ENCODE measurements at regions not wholly inside any gene's neighbourhood (a gene's known extent, or its start where the extent isn't known, plus 50 kb on each side); places are given as distances from the start of the nearest gene placed in this dataset.
A peak's percentile ranks its signal among the peaks of the same experiment; 100 is the strongest.
"Not testable (repeated sequence)": the region's sequence is repeated elsewhere in the genome, so short reads cannot be mapped to it uniquely, and the experiment has no call there.

GRCh38 chr12:91452464-91452863, 269.8 kb upstream of the DCN start:
- ATAC-seq; DNase-seq (ENCODE audit: low spot score); intact Hi-C loops (cut with DNase I): not testable (repeated sequence)

GRCh38 chr12:91441993-91442952, 259.7 kb upstream of the DCN start:
- no peak for DNase-seq (ENCODE audit: low spot score)
- intact Hi-C loops (cut with DNase I): no loop called here
- ATAC-seq: no peak

DNA sequence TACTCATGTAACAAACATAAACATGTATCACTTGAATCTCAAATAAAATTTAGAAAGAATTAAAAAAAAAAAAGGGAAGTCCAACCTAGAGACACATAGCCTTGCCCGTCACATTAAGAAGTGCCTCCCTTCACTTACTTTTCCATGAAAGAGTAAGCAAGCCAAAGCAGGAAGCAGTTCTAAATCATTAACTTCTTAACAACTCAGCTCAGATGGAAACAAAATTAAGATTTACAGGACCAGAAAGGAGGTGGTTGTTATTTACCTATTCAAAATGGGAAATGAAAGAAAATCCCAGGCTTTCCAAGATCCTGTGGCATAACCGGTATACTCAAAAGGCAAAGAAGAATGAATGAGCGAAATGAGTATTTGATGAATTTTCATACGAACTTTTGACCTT, 258.6 kb upstream of the DCN start:
- no peak for ATAC-seq
- DNase-seq (ENCODE audit: low spot score): no peak
- intact Hi-C loops (cut with DNase I): no loop called here

DNA sequence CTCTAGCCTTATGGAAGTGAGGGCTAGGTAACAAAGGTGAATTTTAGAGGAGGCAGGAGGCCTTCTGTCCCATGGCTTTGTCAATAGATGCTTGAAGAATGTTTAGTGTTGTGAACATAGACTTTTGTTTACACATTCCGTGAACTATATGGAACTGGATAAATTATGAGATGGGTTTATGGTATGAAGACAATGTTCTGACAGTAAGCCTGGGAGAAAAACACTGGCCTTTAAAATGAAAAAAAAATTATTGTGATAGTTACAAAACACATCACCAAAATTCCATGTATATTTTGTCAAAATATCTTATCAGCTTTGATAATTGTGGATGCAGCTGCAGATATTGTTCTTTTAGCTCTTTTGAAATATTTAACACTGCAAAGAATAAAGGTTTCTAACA, 251.5 kb upstream of the DCN start:
- DNase-seq (ENCODE audit: low spot score) (no peak), ATAC-seq (no peak)
- intact Hi-C loops (cut with DNase I): no loop called here

GRCh38 chr12:91432755-91433154, 250.1 kb upstream of the DCN start:
- intact Hi-C loops (cut with DNase I): no loop called here
- DNase-seq (ENCODE audit: low spot score) (no peak), ATAC-seq (no peak)

DNA sequence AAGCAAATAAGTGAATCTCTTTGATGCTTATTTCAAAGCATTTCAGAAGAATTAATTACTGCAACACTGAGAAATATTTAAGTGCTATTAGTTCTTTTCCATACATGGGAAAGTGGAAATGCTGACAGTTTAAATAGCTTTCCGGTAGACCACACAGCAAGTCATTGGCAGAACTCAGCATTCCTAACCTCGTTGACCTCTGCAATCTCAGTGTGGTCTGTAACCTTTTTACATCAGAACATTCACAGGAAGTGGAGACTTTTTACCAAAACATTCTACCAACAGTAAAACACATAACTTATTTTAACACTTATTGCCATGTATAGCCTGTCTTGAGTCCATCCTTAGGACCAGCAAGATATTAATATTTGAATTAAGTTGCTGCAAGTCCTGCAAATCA, 249.5 kb upstream of the DCN start:
- DNase-seq (ENCODE audit: low spot score): no peak
- intact Hi-C loops (cut with DNase I): no loop called here
- peak; percentile 62 for ATAC-seq

DNA sequence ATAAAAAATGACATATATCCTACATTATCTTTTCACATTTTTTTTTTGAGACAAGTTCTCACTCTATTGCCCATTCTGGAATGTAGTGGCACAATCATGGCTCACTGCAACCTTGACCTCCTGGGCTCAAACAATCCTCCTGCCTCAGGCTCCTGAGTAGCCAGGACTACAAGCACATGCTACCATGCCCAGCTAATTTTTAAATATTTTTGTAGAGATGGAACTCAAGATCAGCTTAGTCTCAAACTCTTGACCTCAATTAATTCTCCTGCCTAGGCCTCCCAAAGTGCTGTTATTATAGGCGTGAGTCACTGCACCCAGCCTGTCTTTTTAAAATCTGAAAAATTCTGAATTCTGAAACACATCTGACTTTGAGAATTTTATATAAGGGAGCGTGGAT, 241.9 kb upstream of the DCN start:
- intact Hi-C loops (cut with DNase I): no loop called here
- no peak for DNase-seq (ENCODE audit: low spot score)
- ATAC-seq: no peak

GRCh38 chr12:91423693-91424050, 241.1 kb upstream of the DCN start:
- intact Hi-C loops (cut with DNase I): no loop called here
- no peak for ATAC-seq
- no peak for DNase-seq (ENCODE audit: low spot score)

- ATAC-seq (no peak), DNase-seq (ENCODE audit: low spot score) (no peak)
- intact Hi-C loops (cut with DNase I): no loop called here
Observed at GRCh38 chr12:91422811-91423692, 240.4 kb upstream of the DCN start.

DNA sequence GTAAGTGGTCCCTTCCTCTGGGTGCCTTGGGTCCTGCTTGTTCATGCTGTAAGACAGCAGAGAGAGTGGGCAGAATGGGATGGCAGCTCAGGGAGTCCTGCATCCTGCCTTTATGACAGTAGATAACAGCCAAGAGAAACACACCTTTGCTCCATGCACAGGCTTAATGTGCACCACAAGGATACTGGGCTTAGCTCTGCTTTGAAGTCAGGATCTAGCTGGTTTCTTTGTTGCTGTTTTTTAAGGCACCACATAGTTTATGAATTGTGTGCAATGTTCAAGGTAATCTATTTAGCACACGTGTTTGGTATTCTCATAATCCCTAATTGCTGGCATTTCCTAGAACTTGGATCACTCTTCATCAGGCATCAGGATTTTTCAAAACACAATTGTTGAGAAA, 239.5 kb upstream of the DCN start:
- DNase-seq (ENCODE audit: low spot score): no peak
- ATAC-seq: peak; percentile 48
- intact Hi-C loops (cut with DNase I): no loop called here

DNA sequence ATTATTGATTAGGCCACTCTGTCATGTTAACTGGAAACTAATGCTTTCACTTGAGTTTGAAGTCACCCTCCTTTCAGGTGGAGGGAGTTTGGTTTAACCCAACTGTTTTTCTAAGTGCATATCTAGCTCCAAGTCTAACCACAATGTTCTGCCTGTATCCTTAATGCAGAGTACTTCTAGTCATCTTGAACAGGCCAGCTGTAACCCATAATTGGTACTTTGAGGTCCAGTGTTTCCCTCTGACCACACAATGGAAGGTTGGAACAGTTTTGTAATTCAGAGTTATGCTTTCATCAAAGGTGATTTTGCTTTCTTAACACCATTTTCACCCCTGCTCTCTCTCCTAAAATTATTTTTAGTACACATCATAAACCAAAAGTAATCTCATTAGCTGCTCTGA, 237.2 kb upstream of the DCN start:
- intact Hi-C loops (cut with DNase I): no loop called here
- ATAC-seq (peak; percentile 55), DNase-seq (ENCODE audit: low spot score) (no peak)

DNA sequence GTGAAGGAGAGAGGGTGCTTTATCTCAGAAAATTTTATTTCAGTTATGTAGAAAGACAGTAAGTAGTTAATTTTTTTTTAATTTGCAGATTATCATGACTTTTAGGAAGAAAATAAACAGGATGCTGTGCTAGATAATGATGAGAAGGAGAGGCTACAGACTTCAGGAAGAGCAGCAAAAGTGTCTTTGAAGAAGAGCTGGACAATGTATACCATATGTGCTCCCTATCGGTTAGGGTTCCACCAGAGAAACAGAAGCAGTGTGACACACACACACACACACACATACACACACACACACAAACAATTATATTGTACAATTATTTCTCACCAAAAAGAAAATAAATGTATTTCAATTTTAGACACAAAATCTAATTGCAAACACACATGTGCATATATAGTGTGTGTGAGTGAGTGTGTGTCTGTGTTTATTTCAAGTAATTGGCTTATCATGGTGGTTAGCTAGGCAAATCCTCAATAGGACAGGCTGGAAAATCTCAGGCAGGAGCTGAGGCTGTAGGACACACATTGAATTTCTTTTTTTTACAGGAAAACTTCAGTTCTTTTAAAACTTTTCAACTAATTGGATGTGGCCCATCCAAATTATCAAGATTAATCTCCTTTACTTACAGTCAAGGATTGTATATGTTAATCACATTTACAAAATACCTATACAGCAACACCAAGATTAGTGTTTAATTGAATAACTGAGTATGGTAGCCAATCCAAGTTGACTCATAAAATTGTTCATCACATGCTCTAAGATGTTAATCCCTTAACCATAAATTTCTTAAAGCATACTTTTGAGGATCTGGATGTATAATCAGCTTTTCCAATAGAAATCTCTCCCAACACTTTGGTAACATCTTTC, 235.8 kb upstream of the DCN start:
- DNase-seq (ENCODE audit: low spot score) (no peak), ATAC-seq (no peak)
- intact Hi-C loops (cut with DNase I): no loop called here

DNA sequence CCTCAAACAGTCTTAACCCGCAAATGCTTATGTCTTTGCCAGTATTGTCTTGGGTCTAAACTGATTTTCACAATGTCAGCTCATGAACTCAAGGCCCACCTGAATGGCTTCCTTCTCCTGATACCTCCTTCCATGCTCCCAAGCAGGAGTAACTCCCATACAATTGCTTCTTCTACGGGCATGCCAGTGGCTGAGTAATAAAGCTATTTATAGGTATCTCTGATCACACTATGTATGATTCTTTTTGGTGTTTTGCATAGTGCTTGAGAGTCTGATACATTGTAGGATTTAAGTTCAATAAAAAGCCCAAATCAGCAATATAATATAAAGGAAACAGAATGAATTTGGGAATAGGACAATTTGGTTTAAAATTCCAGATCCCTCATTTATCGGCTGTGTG, 235.0 kb upstream of the DCN start:
- DNase-seq (ENCODE audit: low spot score) (no peak), ATAC-seq (no peak)
- intact Hi-C loops (cut with DNase I): no loop called here

DNA sequence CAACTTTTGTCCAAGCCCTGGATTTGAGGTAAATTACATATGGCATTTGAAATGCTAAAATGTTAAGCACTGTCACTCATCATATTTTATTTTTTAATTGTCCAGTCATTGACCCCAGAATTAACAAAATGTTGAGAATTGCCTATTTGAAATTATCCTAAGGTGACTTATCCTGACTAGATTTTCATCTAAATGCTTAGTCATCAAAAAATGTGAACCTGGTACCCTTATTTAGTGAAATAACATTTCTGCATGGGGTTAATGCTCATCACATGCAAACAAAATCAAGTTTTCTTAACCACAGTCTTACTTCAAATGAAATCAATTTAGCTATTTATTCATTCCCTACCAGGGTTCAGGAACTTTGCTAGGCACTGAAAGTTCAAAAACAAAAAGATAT, 232.0 kb upstream of the DCN start:
- intact Hi-C loops (cut with DNase I): no loop called here
- no peak for ATAC-seq
- no peak for DNase-seq (ENCODE audit: low spot score)

GRCh38 chr12:91413581-91414546, 231.2 kb upstream of the DCN start:
- intact Hi-C loops (cut with DNase I): no loop called here
- peak; percentile 48 for ATAC-seq

GRCh38 chr12:91406920-91407341, 224.3 kb upstream of the DCN start:
- intact Hi-C loops (cut with DNase I): no loop called here
- DNase-seq (ENCODE audit: low spot score) (no peak), ATAC-seq (no peak)

More at GRCh38 chr12:91413581-91414546, 231.2 kb upstream of the DCN start:
- DNase-seq (ENCODE audit: low spot score): no peak

- DNase-seq (ENCODE audit: low spot score) (no peak), ATAC-seq (no peak)
- intact Hi-C loops (cut with DNase I): no loop called here
Observed at GRCh38 chr12:91404441-91404840, 221.8 kb upstream of the DCN start.

DNA sequence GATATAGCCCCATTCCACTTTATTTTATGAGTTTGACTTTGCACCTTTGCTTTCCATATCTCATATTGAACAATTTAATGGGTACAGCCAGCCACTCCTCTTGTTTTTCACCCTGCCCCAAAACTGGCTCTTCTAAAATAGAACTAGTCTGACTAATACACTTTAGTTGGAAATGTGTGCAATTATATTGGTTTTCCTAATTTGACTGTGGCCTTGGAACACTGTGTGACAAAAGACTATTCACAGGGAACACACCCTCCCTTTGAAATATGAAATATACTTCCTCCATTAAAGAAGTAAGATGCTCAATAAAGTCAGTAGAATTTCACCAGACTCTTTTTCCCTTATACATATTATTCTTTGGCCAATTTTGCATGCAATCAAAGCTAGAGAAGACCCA, 218.6 kb upstream of the DCN start:
- intact Hi-C loops (cut with DNase I): no loop called here
- DNase-seq (ENCODE audit: low spot score) (no peak), ATAC-seq (no peak)

All from sciatic nerve (tissue), 2 donors.